Keratinocyte (primary cell): ENCODE measurements at regions not wholly inside any gene's neighbourhood (a gene's known extent, or its start where the extent isn't known, plus 50 kb on each side); places are given as distances from the start of the nearest gene placed in this dataset.
"Not testable (repeated sequence)": the region's sequence is repeated elsewhere in the genome, so short reads cannot be mapped to it uniquely, and the experiment has no call there.

Experiments used
- EZH2 ChIP-seq: IDR thresholded peaks from one replicate; pipeline ENCODE4 v1.6.1; 2012; ENCODE audit warnings: inconsistent platforms, mild to moderate bottlenecking, low read length, moderate library complexity
- TF ChIP-seq, protein P1 (sequence below), 3 experiments: IDR thresholded peaks in 1 of 3; conservative IDR thresholded peaks in 1 of 3; optimal IDR thresholded peaks in 1 of 3; 2 replicates in 2 of 3; 3 replicates in 1 of 3; pipeline versions ENCODE3 to v1.5.1; 2011; ENCODE audit warnings: low read length in 3 of 3, mild to moderate bottlenecking in 3 of 3, moderate library complexity in 2 of 3, control low read depth in 1 of 3, inconsistent platforms in 1 of 3; ENCODE audit not compliant: insufficient read depth in 2 of 3; ENCODE audit errors: extremely low read depth in 1 of 3

DNA sequence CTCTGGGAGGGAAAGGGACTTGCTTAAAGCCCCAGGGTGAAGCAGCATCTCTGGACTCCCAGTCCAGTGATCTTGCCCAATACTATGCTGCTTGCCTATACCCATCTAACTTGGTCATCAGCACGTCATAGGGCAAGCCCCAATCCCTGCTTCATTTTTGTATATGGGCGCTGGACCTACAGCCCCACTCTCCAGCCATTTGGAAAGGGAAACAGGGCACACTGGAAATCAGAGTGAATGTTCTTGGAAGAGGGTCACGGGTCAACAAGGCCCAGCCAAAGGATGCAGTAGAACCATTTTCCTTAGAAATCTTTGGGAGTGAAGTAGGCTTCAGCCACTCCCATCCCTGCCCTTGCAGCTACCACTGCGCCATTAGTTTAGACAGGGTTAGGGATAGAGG, 162.5 kb downstream of the GOLGA6L4 start:
- TF ChIP-seq, protein P1, sequence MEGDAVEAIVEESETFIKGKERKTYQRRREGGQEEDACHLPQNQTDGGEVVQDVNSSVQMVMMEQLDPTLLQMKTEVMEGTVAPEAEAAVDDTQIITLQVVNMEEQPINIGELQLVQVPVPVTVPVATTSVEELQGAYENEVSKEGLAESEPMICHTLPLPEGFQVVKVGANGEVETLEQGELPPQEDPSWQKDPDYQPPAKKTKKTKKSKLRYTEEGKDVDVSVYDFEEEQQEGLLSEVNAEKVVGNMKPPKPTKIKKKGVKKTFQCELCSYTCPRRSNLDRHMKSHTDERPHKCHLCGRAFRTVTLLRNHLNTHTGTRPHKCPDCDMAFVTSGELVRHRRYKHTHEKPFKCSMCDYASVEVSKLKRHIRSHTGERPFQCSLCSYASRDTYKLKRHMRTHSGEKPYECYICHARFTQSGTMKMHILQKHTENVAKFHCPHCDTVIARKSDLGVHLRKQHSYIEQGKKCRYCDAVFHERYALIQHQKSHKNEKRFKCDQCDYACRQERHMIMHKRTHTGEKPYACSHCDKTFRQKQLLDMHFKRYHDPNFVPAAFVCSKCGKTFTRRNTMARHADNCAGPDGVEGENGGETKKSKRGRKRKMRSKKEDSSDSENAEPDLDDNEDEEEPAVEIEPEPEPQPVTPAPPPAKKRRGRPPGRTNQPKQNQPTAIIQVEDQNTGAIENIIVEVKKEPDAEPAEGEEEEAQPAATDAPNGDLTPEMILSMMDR (optimal IDR thresholded peaks at IDR 0.05 in 1 of 3, IDR thresholded peaks at IDR 0.05 in 1 of 3, conservative IDR thresholded peaks at IDR 0.05 in 1 of 3; ENCODE audit: extremely low read depth in 1 of 3, insufficient read depth in 2 of 3, low read length in 3 of 3) = not testable (repeated sequence)
- not testable (repeated sequence) for TF ChIP-seq EZH2
